Lung (tissue), 11 donors: ENCODE measurements at regions not wholly inside any gene's neighbourhood (a gene's known extent, or its start where the extent isn't known, plus 50 kb on each side); places are given as distances from the start of the nearest gene placed in this dataset.

Source experiments
- ATAC-seq: fragments of 200-7000 bp; cut with Tn5 transposase; one replicate; pipeline ENCODE4 v1.9.1; 2020; ENCODE audit warnings: moderate number of reproducible peaks; ENCODE audit not compliant: insufficient read depth, low FRiP score
- DNase-seq, 3 donors: peaks; one replicate each; pipeline ENCODE4 v3.0.0-alpha.2; 2013 to 2017
- H3K27ac ChIP-seq, 2 donors: one replicate each; pipeline ENCODE4 v1.5.1; 2013; ENCODE audit warnings: mild to moderate bottlenecking in 2 of 2, moderate library complexity in 2 of 2, control low read depth in 1 of 2, inconsistent platforms in 1 of 2, low read depth in 1 of 2, low read length in 1 of 2
- H3K27me3 ChIP-seq, 3 donors: one replicate each; pipeline ENCODE4 v1.5.1; 2013; ENCODE audit warnings: low read length in 2 of 3; ENCODE audit not compliant: control insufficient read depth in 3 of 3, insufficient read depth in 3 of 3
- H3K36me3 ChIP-seq, 4 donors: one replicate each; pipeline ENCODE4 v1.5.1; 2013; ENCODE audit warnings: low read length in 4 of 4, mild to moderate bottlenecking in 1 of 4, moderate library complexity in 1 of 4; ENCODE audit not compliant: control insufficient read depth in 4 of 4, insufficient read depth in 4 of 4
- H3K4me1 ChIP-seq, 5 donors: one replicate each; pipeline ENCODE4 v1.5.1; 2013; ENCODE audit warnings: low read length in 5 of 5, mild to moderate bottlenecking in 2 of 5, moderate library complexity in 1 of 5; ENCODE audit not compliant: control insufficient read depth in 5 of 5, insufficient read depth in 5 of 5
- H3K4me3 ChIP-seq: one replicate; pipeline ENCODE4 v1.5.1; 2013; ENCODE audit warnings: mild to moderate bottlenecking, control low read depth, moderate library complexity
- H3K9ac ChIP-seq, 2 donors: one replicate each; pipeline ENCODE4 v1.5.1; 2013; ENCODE audit warnings: low read length in 2 of 2, control low read depth in 1 of 2; ENCODE audit not compliant: insufficient read depth in 1 of 2
- H3K9me3 ChIP-seq, 4 donors: one replicate each; pipeline ENCODE4 v1.5.1; 2013; ENCODE audit warnings: low read length in 3 of 4, mild to moderate bottlenecking in 1 of 4, moderate library complexity in 1 of 4; ENCODE audit not compliant: control insufficient read depth in 4 of 4, insufficient read depth in 3 of 4
- CTCF ChIP-seq: IDR thresholded peaks from 2 replicates; pipeline ENCODE4 v1.5.1; 2012; ENCODE audit warnings: mild to moderate bottlenecking; ENCODE audit errors: control extremely low read depth, extremely low read depth
- WGBS, 2 donors: extraction: QIAGEN DNeasy Blood & Tissue Kit; methylation state at CpG; one replicate each; pipeline ENCODE4 v1.1.7; 2013; 5-methylcytosine and 5-hydroxymethylcytosine counted together
- donor health status: control.
- donor health status: control.
- donor health status: Bipolar disorder and iron deficiency.
- donor health status: healthy.
- donor health status: DM: yes; HTN: yes; CAD: no.

- Histone ChIP-seq H3K27me3 (no peaks in the 10 kb centered on the region), H3K9ac (no peak overlapping the region), H3K4me1 (peaks cover 0 to 6% (median 0%) of the 10 kb centered on the region in 5 donors), H3K4me3 (no peak overlapping the region), H3K27ac (no peak overlapping the region), H3K36me3 (no peaks in the 10 kb centered on the region), H3K9me3 (no peaks in the 10 kb centered on the region)
- 86 to 93% methylated on average over 9 of the region's 9 CpGs for WGBS, 2 donors
- no peak for ATAC-seq
- DNase-seq: no peak
- TF ChIP-seq CTCF: no peak
Observed at GRCh38 chr2:144707736-144708326, 187.9 kb upstream of the ZEB2 start.

- Histone ChIP-seq H3K27me3 (no peaks in the 10 kb centered on the region), H3K9ac (no peak overlapping the region), H3K9me3 (no peaks in the 10 kb centered on the region), H3K4me1 (no peaks in the 10 kb centered on the region), H3K4me3 (no peak overlapping the region), H3K36me3 (no peaks in the 10 kb centered on the region), H3K27ac (no peak overlapping the region)
- DNase-seq (no peak), ATAC-seq (no peak)
- 96 to 98% methylated on average over 4 of the region's 4 CpGs for WGBS, 2 donors
- TF ChIP-seq CTCF: no peak
Observed at GRCh38 chr2:144706647-144707046, 186.7 kb upstream of the ZEB2 start.

- Histone ChIP-seq H3K4me3 (no peak overlapping the region), H3K27ac (no peak overlapping the region), H3K9ac (no peak overlapping the region), H3K36me3 (no peaks in the 10 kb centered on the region), H3K9me3 (no peaks in the 10 kb centered on the region), H3K27me3 (no peaks in the 10 kb centered on the region), H3K4me1 (no peaks in the 10 kb centered on the region)
- no peak for TF ChIP-seq CTCF
- 84 to 92% methylated on average over 4 of the region's 4 CpGs for WGBS, 2 donors
- ATAC-seq: no peak
- DNase-seq: no peak
Observed at GRCh38 chr2:144705328-144706245, 185.7 kb upstream of the ZEB2 start.
